ENCODE measurements at regions not wholly inside any gene's neighbourhood (a gene's known extent, or its start where the extent isn't known, plus 50 kb on each side); places are given as distances from the start of the nearest gene placed in this dataset.

DNA sequence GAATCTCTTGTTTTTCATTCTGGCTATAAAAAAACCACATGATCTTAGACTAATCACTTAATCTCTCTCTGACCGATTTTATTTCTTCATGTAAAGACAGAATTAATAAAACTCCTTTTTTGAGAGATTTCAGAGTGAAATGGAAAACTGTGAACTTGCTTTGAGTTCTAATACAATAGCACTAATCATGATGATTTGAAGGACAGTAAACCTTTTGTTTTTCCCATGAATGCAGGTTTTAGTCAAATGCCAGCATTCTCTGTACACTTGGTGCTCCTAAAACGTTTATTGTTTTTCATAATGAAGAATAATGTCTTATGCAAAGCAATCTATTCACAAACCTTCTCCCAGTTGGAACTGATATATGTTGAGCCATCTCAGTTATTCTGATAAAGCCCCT lies 86.8 kb downstream of the SLC24A2 start:
- Histone ChIP-seq H3K9me3 (no peaks in the 10 kb centered on the region), H3K36me3 (no peaks in the 10 kb centered on the region), H3K4me3 (no peak overlapping the region), H3K27me3 (replicated peaks; ENCODE audit: insufficient read depth) (no peaks in the 10 kb centered on the region), H3K27ac (no peak overlapping the region), H3K4me1 (ENCODE audit: control insufficient read depth in 1 of 2, low read depth in 2 of 2) (no peaks in the 10 kb centered on the region)
- DNase-seq (ENCODE audit: low spot score) (no peak), ATAC-seq (ENCODE audit: insufficient number of reproducible peaks, low FRiP score, low read depth) (no peak)
- TF ChIP-seq CTCF (IDR thresholded peaks at IDR 0.05): no peak

DNA sequence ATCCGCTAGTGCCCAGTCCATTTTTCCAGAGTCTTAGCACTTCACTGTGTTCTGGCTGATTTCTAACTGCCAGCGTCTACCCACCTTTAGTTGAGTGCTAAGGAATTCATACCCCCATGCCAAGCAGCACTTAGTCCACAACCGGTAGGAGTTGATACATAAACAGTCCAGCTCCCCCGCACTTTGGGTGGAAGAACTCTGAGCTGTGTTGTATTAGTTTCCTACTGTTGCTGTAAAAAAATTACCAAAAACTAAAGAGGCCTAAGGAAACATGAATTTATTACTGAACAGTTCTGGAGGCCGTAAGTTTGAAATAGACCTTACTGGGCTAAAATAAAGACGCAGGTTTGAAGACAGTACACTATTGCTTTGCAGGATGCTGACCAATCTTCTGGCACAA lies 87.6 kb downstream of the SLC24A2 start:
- no peaks in the 10 kb centered on the region for H3K9me3 ChIP-seq
- H3K4me3 ChIP-seq: no peak overlapping the region
- H3K27me3 ChIP-seq (replicated peaks; ENCODE audit: insufficient read depth): no peaks in the 10 kb centered on the region
- DNase-seq (ENCODE audit: low spot score): no peak
- no peak for ATAC-seq (ENCODE audit: insufficient number of reproducible peaks, low FRiP score, low read depth)
- no peaks in the 10 kb centered on the region for H3K36me3 ChIP-seq
- TF ChIP-seq CTCF (IDR thresholded peaks at IDR 0.05): no peak
- H3K4me1 ChIP-seq (ENCODE audit: control insufficient read depth in 1 of 2, low read depth in 2 of 2): no peaks in the 10 kb centered on the region
- H3K27ac ChIP-seq: no peak overlapping the region

DNA sequence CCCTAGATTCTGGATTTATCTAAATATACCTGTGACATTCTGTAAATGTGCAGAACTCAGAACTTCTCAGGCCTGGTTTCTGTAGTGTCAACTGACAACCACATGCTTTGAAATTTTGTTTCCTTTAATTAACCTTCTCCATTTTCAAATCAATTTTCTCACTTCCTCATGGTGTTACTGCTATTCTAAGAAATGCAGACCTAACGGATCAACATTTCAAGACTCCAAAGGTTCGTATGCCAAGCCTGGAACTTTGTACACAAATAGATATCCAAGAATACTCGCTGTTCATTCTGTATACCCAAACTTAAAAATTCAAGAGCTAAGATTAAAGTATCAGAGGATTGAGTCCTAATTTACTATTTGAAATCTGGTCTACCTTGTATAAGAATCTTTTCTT lies 88.1 kb downstream of the SLC24A2 start:
- no peaks in the 10 kb centered on the region for H3K27me3 ChIP-seq (replicated peaks; ENCODE audit: insufficient read depth)
- no peak for ATAC-seq (ENCODE audit: insufficient number of reproducible peaks, low FRiP score, low read depth)
- no peak overlapping the region for H3K4me3 ChIP-seq
- no peak for DNase-seq (ENCODE audit: low spot score)
- no peak for TF ChIP-seq CTCF (IDR thresholded peaks at IDR 0.05)
- H3K27ac ChIP-seq: no peak overlapping the region
- H3K9me3 ChIP-seq: no peaks in the 10 kb centered on the region
- no peaks in the 10 kb centered on the region for H3K36me3 ChIP-seq
- no peaks in the 10 kb centered on the region for H3K4me1 ChIP-seq (ENCODE audit: control insufficient read depth in 1 of 2, low read depth in 2 of 2)

- no peaks in the 10 kb centered on the region for H3K36me3 ChIP-seq
- no peak overlapping the region for H3K27ac ChIP-seq
- no peaks in the 10 kb centered on the region for H3K27me3 ChIP-seq (replicated peaks; ENCODE audit: insufficient read depth)
- H3K4me1 ChIP-seq (ENCODE audit: control insufficient read depth in 1 of 2, low read depth in 2 of 2): no peaks in the 10 kb centered on the region
- no peak for TF ChIP-seq CTCF (IDR thresholded peaks at IDR 0.05)
- no peak overlapping the region for H3K4me3 ChIP-seq
- H3K9me3 ChIP-seq: no peaks in the 10 kb centered on the region
- ATAC-seq (ENCODE audit: insufficient number of reproducible peaks, low FRiP score, low read depth) (no peak), DNase-seq (ENCODE audit: low spot score) (no peak)
Measured at GRCh38 chr9:19699756-19700155, 89.1 kb downstream of the SLC24A2 start.

DNA sequence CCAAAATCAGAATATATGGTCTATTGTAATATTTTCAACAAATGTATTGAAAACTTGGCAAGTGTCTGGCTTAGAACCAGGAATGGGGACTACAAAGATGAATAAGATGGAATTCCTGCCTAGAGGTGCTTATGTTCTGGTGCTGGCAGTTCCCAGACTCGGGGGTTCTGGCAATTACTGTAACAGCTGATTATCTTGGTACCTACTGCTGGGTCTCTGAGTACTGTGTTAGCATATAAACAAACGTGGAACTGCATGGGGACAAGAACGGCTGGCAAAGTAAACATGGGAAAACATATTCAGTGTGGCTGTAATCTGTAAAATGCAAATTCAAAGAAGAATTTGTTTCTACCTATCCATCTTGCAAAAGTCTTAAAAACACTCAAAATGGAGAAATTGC lies 89.9 kb downstream of the SLC24A2 start:
- Histone ChIP-seq H3K4me1 (ENCODE audit: control insufficient read depth in 1 of 2, low read depth in 2 of 2) (no peaks in the 10 kb centered on the region), H3K27ac (no peak overlapping the region), H3K27me3 (replicated peaks; ENCODE audit: insufficient read depth) (no peaks in the 10 kb centered on the region), H3K4me3 (no peak overlapping the region), H3K9me3 (no peaks in the 10 kb centered on the region), H3K36me3 (no peaks in the 10 kb centered on the region)
- TF ChIP-seq CTCF (IDR thresholded peaks at IDR 0.05): no peak
- ATAC-seq (ENCODE audit: insufficient number of reproducible peaks, low FRiP score, low read depth) (no peak), DNase-seq (ENCODE audit: low spot score) (no peak)
